Heart left ventricle (tissue), 16 donors: ENCODE measurements at regions not wholly inside any gene's neighbourhood (a gene's known extent, or its start where the extent isn't known, plus 50 kb on each side); places are given as distances from the start of the nearest gene placed in this dataset.

Source experiments
- ATAC-seq, 4 donors: fragments of 200-7000 bp; cut with Tn5 transposase; one replicate each; pipeline ENCODE4 v1.9.1; 2020 to 2022; ENCODE audit warnings: moderate library complexity in 4 of 4, mild to moderate bottlenecking in 3 of 4, moderate number of reproducible peaks in 1 of 4
- DNase-seq, 5 donors: peaks; one replicate each; pipeline ENCODE4 v3.0.0-alpha.2; 2020
- H3K27ac ChIP-seq, 12 donors: fragments of 200-600 bp; sonication (generic) in 4 of 12; one replicate each; pipeline versions ENCODE4 v1.5.0 to v1.8.0; 2016 to 2022; ENCODE audit warnings: mild to moderate bottlenecking in 2 of 12
- H3K27me3 ChIP-seq, 9 donors: fragments of 200-600 bp; sonication (generic) in 2 of 9; one replicate each; pipeline versions ENCODE4 v1.5.1 to v1.8.0; 2016 to 2022; ENCODE audit warnings: mild to moderate bottlenecking in 3 of 9
- H3K36me3 ChIP-seq, 9 donors: fragments of 200-600 bp; sonication (generic) in 2 of 9; one replicate each; pipeline versions ENCODE4 v1.5.0 to v1.8.0; 2018 to 2022; ENCODE audit warnings: mild to moderate bottlenecking in 2 of 9
- H3K4me1 ChIP-seq, 12 donors: fragments of 200-600 bp; sonication (generic) in 4 of 12; one replicate each; pipeline versions ENCODE4 v1.5.0 to v1.8.0; 2016 to 2022; ENCODE audit warnings: mild to moderate bottlenecking in 3 of 12
- H3K4me3 ChIP-seq, 12 donors: fragments of 200-600 bp; sonication (generic) in 4 of 12; one replicate each; pipeline versions ENCODE4 v1.5.0 to v1.8.0; 2017 to 2022; ENCODE audit warnings: mild to moderate bottlenecking in 9 of 12, moderate library complexity in 4 of 12
- H3K9me3 ChIP-seq, 12 donors: fragments of 200-600 bp; sonication (generic) in 4 of 12; one replicate each; pipeline versions ENCODE4 v1.5.0 to v1.8.0; 2016 to 2022; ENCODE audit warnings: mild to moderate bottlenecking in 1 of 12
- CTCF ChIP-seq, 12 donors: fragments of 200-600 bp; sonication (generic) in 4 of 12; IDR thresholded peaks; one replicate each; pipeline versions ENCODE4 v1.5.0 to v1.8.0; 2018 to 2022; ENCODE audit warnings: antibody characterized with exemption in 12 of 12, mild to moderate bottlenecking in 5 of 12
- POLR2A ChIP-seq, 2 donors: fragments of 450-650 bp; IDR thresholded peaks; one replicate each; pipeline ENCODE4 v1.6.1; 2017; ENCODE audit warnings: antibody characterized with exemption in 2 of 2, mild to moderate bottlenecking in 2 of 2, moderate library complexity in 2 of 2
- WGBS, 4 donors: extraction: QIAGEN DNeasy Blood & Tissue Kit in 2 of 4; methylation state at CpG; one replicate each; pipeline versions ENCODE4 v1.1.5 to v1.1.7; 2013 to 2018; 5-methylcytosine and 5-hydroxymethylcytosine counted together
- intact Hi-C, 10 donors: fragments of 100-400 bp; cut with DNase I; formaldehyde crosslinking; loops; one replicate each; pipeline versions ENCODE4 v1.11.1 to v1.14.2; 2022
- donor health status: ischemic (EF 13 %, LVEDD 7.1; RV severe dilation, severe dysfunction).
- donor health status: healthy with polysubstance abuse.
- donor health status: DM: no; HTN: yes; CAD: no.
- donor health status: DM: no; HTN: no; CAD: no.
- donor health status: ischemic (EF 25% LVEDD 6.9; RV normal size, moderate dysfunction).
- donor health status: ischemic (EF 25% LVEDD 5.7; RV mildly dilated, moderate dysfunction).
- donor health status: healthy.
- donor health status: DM: yes; HTN: yes; CAD: no.
- donor health status: ischemic (EF 35%, LVEDD 5.7; RV mildly dilated, moderate dysfunction).
- donor health status: nonischemic (EF 11% LVEDD 7.7; RV severe dilation, severe dysfunction).
- donor health status: DM: yes; HTN: yes; CAD: no.
- donor health status: PGD.
- donor health status: ischemic (EF 29% LVEDD 5.4; RV normal size, mild dysfunction).
- donor health status: nonischemic (EF 23%, LVEDD 6.1; RV moderate dilation, normal function).

- H3K9me3 ChIP-seq, result no peaks in the 10 kb centered on the region
- H3K36me3 ChIP-seq, result no peaks in the 10 kb centered on the region
- TF ChIP-seq CTCF (IDR thresholded peaks at IDR 0.05), result no peak
- TF ChIP-seq POLR2A (IDR thresholded peaks at IDR 0.05), result no peak
- no peaks in the 10 kb centered on the region for H3K27me3 ChIP-seq
- DNase-seq (no peak), ATAC-seq (no peak)
- WGBS, 4 donors, result 23 to 44% (median 29%) methylated on average over 1 of the region's 1 CpG
- intact Hi-C loops, result no loop called here
- no peak overlapping the region for H3K4me3 ChIP-seq
- H3K4me1 ChIP-seq, result no peaks in the 10 kb centered on the region
- H3K27ac ChIP-seq, result no peak overlapping the region
Observed at GRCh38 chr4:33649471-33649870, 2594.8 kb downstream of the ARAP2 start.

- no peak for TF ChIP-seq CTCF (IDR thresholded peaks at IDR 0.05)
- no peak for TF ChIP-seq POLR2A (IDR thresholded peaks at IDR 0.05)
- Histone ChIP-seq H3K4me1 (no peaks in the 10 kb centered on the region), H3K4me3 (no peak overlapping the region), H3K27ac (no peak overlapping the region), H3K27me3 (no peaks in the 10 kb centered on the region), H3K36me3 (no peaks in the 10 kb centered on the region), H3K9me3 (no peaks in the 10 kb centered on the region)
- intact Hi-C loops, result no loop called here
- DNase-seq (no peak), ATAC-seq (no peak)
- WGBS, 4 donors, result 56 to 69% (median 59%) methylated on average over 2 of the region's 2 CpGs
Observed at GRCh38 chr4:33650036-33650435, 2594.3 kb downstream of the ARAP2 start.

- Histone ChIP-seq H3K4me1 (no peaks in the 10 kb centered on the region), H3K36me3 (no peaks in the 10 kb centered on the region), H3K27me3 (no peaks in the 10 kb centered on the region), H3K4me3 (no peak overlapping the region), H3K9me3 (peaks cover 0 to 30% (median 9%) of the 10 kb centered on the region in 12 donors), H3K27ac (no peak overlapping the region)
- ATAC-seq (no peak), DNase-seq (no peak)
- intact Hi-C loops, result no loop called here
- 61 to 72% (median 69%) methylated on average over 3 of the region's 3 CpGs for WGBS, 4 donors
- TF ChIP-seq POLR2A (IDR thresholded peaks at IDR 0.05), result no peak
- no peak for TF ChIP-seq CTCF (IDR thresholded peaks at IDR 0.05)
Observed at GRCh38 chr4:33658971-33659370, 2585.3 kb downstream of the ARAP2 start.

- no peak for ATAC-seq
- TF ChIP-seq CTCF (IDR thresholded peaks at IDR 0.05), result no peak
- no peak for TF ChIP-seq POLR2A (IDR thresholded peaks at IDR 0.05)
Observed at GRCh38 chr4:33661636-33662035, 2582.7 kb downstream of the ARAP2 start.

More at GRCh38 chr4:33661636-33662035, 2582.7 kb downstream of the ARAP2 start:
- Histone ChIP-seq H3K27me3 (no peaks in the 10 kb centered on the region), H3K9me3 (peaks cover 0 to 43% (median 9%) of the 10 kb centered on the region in 12 donors), H3K36me3 (no peaks in the 10 kb centered on the region), H3K27ac (no peak overlapping the region), H3K4me1 (no peaks in the 10 kb centered on the region), H3K4me3 (no peak overlapping the region)
- no peak for DNase-seq
- intact Hi-C loops, result no loop called here
